H1 (cell line): ENCODE measurements at regions not wholly inside any gene's neighbourhood (a gene's known extent, or its start where the extent isn't known, plus 50 kb on each side); places are given as distances from the start of the nearest gene placed in this dataset.

Experiments used
- CTBP2 ChIP-seq: IDR thresholded peaks from 2 replicates; pipeline ENCODE4 v1.7.0; 2011; ENCODE audit warnings: borderline replicate concordance, mild to moderate bottlenecking, moderate library complexity, mixed read lengths, low read length; ENCODE audit not compliant: insufficient read depth, insufficient read length
- POLR2AphosphoS5 ChIP-seq: IDR thresholded peaks from 2 replicates; pipeline ENCODE4 v1.6.1; 2011; ENCODE audit warnings: low read depth, low read length
- TAF1 ChIP-seq: IDR thresholded peaks from 2 replicates; pipeline ENCODE4 v1.6.1; 2011; ENCODE audit warnings: mild to moderate bottlenecking, low read depth, low read length
- TF ChIP-seq, protein P1 (sequence below), 3 experiments: IDR thresholded peaks; 1 replicate in 2 of 3; 2 replicates in 1 of 3; pipeline versions ENCODE4 v1.5.1 to v1.6.1; 2011; ENCODE audit warnings: low read length in 3 of 3, mild to moderate bottlenecking in 3 of 3, inconsistent platforms in 2 of 3, low read depth in 1 of 3, moderate library complexity in 1 of 3; ENCODE audit not compliant: insufficient read depth in 1 of 3; ENCODE audit errors: control extremely low read depth in 1 of 3

GRCh38 chr3:23655749-23656148 is 150.0 kb upstream of the UBE2E1 start (continued):
- TF ChIP-seq TAF1, result no peak
- TF ChIP-seq POLR2AphosphoS5, result no peak
- TF ChIP-seq, protein P1, sequence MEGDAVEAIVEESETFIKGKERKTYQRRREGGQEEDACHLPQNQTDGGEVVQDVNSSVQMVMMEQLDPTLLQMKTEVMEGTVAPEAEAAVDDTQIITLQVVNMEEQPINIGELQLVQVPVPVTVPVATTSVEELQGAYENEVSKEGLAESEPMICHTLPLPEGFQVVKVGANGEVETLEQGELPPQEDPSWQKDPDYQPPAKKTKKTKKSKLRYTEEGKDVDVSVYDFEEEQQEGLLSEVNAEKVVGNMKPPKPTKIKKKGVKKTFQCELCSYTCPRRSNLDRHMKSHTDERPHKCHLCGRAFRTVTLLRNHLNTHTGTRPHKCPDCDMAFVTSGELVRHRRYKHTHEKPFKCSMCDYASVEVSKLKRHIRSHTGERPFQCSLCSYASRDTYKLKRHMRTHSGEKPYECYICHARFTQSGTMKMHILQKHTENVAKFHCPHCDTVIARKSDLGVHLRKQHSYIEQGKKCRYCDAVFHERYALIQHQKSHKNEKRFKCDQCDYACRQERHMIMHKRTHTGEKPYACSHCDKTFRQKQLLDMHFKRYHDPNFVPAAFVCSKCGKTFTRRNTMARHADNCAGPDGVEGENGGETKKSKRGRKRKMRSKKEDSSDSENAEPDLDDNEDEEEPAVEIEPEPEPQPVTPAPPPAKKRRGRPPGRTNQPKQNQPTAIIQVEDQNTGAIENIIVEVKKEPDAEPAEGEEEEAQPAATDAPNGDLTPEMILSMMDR (IDR thresholded peaks at IDR 0.05; ENCODE audit: control extremely low read depth in 1 of 3, insufficient read depth in 1 of 3, low read depth in 1 of 3, low read length in 3 of 3), result no peak
- no peak for TF ChIP-seq CTBP2
